GM19395 (cell line): ENCODE measurements at regions not wholly inside any gene's neighbourhood (a gene's known extent, or its start where the extent isn't known, plus 50 kb on each side); places are given as distances from the start of the nearest gene placed in this dataset.

Source experiments
- ATAC-seq: cut with Tn5 transposase; IDR thresholded peaks from one replicate; pipeline ENCODE4 v1.9.1; 2021; ENCODE audit warnings: mild to moderate bottlenecking, moderate library complexity; ENCODE audit not compliant: unreplicated experiment

DNA sequence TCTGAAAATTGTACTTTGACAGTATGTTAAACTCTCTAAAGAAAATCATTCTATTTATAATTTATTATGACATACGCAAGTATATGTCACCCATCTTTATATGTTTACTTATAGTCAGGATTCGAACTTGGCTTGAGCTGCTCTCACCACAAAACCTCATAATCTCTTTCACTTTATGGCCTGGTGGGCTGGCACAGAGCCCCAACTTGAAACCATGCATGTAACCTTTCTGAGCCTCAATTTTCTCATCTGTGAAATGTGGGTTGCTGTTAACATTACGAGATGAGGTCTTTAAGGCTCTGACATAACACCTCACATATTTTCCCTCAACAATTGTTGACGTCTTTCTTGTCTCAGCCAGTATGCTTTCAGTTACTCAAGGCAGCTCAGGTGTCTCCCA lies 69.4 kb upstream of the PFN2 start:
- ATAC-seq = no peak

DNA sequence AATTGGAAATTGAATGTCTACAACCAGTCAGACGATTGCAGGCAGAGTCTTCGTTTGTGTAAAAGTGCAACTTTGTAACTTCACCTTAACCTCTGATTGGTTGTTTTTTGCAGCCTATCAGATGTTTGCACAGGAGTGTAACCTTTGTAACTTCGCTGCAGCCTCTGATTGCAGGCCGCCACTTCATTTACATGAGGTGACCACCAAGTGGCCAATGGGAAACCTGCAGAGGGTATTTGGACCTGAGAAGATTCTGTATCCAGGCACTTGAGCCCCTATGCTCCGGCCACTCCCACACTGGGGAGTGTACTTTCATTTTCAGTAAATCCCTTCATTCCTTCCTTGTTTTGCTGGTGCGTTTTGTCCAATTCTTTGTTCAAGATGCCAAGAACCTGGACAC lies 68.1 kb upstream of the PFN2 start:
- no peak for ATAC-seq

DNA sequence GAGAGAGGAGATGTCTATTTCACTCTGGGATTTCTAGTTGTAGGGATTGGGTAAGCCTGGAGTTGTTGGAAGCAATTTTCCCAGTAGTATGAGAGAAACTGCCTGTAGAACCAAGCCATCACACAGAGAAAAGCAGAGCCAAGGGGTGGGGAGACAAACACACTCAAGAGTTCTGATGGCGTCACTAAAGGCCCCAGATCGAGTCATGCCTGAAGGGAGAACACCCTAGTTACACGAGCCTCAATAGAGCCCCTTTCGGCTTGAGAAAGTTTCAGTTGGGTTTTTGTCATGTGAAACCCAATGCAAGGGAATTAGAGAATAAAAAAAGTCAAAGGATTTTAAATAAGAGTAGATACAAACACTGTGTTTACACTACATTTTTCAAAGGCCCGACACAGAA lies 66.1 kb upstream of the PFN2 start:
- ATAC-seq = no peak

DNA sequence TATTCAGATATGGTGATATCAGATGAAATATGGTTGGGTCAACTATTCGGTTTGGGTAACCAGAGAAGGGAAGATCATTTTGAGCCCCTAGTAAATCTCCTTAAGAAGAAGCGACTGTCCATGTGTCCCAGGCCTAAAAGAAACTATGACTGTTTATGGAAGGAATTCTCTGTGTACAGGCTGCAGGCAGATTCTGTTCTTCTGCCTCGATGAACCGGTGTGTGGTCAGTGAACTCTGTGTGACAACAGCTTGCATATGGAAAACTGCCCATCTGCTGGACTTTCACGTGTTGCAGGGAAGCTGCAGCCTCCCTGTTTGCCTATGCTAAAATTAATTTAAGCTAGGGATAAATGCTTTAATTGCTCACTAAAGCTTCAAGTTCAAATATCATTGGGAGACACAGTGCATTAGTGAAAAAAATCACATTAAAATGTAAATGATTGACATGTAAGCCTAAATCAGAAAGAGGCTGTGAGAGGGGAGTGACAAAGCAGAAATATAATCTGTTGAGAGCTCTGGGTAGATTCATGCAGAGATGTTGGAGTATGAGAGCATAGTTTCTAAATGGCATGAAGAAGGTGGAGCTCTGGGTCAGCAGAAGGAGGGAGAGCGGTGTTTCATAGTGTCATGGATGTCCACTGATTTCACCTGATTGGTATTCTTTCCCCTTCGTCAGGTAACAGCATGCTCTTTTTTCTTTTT lies 65.4 kb upstream of the PFN2 start:
- no peak for ATAC-seq

DNA sequence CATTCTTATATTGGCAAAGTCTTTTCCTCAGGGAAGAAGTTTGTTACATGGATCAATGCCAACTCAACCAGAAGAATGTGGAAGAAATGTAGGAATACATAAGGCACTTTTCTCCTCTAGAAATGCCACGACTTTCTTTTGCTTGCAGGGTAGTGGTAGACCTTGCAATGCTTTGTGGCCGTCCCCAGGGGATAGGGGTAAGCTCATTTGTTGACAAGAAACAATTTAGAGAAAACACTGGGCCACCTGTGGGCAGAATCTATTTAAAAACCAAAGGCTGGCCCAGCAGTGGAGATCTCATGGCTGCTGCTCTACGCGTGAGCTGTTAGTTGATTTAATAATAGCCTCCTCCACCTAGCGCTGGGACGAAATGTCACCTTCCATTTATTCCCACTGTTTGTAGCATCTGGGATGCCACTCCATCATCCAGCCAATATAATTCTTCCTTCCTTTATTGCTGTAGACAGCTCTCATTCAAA lies 64.6 kb upstream of the PFN2 start:
- no peak for ATAC-seq

DNA sequence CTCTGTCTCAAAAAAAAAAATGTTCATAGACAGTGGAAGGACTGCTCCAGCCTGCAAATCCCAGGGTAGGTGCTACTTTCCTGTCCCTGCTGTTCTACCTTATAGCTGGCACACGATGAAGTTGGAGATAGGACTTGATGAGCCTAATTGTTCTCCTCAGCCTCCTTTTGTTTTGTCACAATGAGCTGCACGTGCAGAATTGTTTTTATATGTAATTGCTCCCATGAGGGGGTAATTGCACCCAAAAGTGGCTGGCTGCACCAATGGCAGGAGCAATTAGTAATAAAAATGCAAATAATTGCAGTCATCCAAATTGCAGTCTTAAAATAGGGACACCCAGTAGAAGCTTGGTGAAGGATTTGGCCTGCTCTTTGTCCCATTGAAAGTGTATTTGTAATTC lies 63.0 kb upstream of the PFN2 start:
- ATAC-seq = no peak

DNA sequence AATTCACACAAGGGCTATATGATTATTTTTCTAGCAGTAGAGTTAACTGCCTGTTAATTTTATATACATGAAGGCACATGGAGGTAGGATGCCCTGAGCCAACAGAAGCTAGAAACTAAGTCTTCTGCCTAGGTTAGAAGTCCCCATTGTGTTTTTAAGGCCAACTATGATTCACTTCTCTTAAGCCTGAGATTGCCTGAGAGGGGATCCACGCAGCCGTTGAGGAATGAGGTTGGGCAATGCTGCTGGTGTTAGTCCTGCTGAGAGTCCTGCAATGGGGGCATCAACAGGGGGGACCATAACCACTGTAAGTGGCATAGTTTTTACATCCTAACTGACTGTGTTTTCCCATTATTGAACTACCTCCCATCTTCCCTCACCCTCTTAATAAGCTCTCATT lies 60.1 kb upstream of the PFN2 start:
- no peak for ATAC-seq

DNA sequence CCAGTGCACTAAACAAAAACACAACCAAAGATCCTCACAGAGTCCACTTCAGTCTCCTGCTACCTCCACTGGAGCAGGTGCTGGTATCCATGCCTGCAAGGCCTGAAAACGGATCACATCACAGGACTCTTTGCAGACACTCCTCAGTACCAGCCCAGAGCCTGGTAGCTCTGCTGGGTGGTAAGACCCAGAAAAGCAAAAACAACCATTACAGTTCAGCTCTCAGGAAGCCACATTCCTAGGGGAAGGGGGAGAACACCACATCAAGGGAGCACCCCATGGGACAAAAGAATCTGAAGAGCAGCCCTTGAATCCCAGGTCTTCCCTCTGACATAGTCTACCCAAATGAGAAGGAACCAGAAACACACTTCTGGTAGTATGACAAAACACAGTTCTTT lies 52.5 kb upstream of the PFN2 start:
- ATAC-seq = no peak

DNA sequence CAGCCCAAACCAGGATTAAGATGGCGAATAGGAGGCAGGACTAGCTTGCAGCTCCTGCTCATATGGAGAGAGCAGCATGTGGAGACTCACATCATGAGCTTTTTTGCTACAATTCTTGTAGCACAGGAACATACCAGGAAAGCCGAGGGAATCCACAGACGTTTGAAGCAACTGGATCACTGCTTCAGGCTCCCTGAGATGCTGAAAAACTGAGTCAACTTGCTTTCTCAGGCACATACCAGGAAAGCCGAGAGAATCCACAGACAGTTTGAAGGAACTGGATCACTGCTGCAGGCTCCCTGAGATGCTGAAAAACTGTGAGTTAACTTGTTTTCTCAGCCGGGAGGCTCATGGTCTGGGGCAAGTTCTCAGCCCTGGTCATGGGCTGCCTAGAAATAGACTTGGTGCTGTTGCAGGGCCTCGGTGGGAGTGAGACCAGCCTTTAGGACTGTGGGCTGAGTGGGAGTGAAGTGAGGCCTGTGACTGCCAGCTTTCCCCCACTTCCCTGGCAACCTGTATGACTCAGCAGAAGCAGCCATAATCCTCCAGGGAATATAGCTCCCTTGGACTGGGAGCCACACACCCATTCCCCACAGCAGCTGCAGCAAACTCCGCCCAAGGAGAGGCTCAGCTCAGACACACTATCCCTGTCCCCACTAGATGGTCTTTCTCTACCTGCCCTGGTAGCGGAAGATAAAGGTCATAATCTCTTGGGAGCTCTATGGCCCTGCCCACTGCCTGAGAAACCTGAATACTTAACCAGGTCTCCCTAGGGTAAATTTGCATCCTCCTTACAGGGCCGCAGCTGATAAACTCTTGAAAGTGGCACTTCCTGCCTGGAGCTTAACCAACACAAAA lies 51.9 kb upstream of the PFN2 start:
- no peak for ATAC-seq

DNA sequence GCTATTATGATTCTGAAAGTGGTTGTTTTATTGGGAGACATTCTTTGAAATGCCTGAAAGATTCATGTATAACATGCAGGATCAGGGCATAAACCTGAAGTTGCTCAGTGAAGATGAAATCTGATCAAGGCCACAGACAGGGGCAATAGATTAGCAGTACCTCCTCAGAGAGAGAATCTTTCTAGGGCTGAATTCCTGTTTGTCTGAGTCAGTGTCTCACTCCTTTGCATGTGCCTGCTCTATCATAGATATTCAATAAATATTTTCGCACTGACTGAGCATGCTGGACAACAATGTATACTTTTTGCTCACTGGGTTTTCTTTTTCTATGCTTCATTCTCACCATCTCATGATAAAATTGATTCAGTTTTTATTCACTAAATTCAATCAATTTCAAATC lies 49.8 kb upstream of the PFN2 start:
- no peak for ATAC-seq
